Muscle of arm (tissue), 1 donor: ENCODE measurements at regions not wholly inside any gene's neighbourhood (a gene's known extent, or its start where the extent isn't known, plus 50 kb on each side); places are given as distances from the start of the nearest gene placed in this dataset.
"Not testable (repeated sequence)": the region's sequence is repeated elsewhere in the genome, so short reads cannot be mapped to it uniquely, and the experiment has no call there.

ENCODE experiments used
- DNase-seq: peaks from one replicate; pipeline ENCODE4 v3.0.0-alpha.2; 2013

GRCh38 chr16:48004141-48004695, 151.6 kb downstream of the ABCC12 start:
- DNase-seq = no peak

- DNase-seq = no peak
These were observed 152.4 kb downstream of the ABCC12 start for GRCh38 chr16:48003206-48003907.

- DNase-seq = no peak
These were observed 154.4 kb downstream of the ABCC12 start for GRCh38 chr16:48001324-48001895.

GRCh38 chr16:48000622-48001021, 155.2 kb downstream of the ABCC12 start:
- no peak for DNase-seq

GRCh38 chr16:47999595-47999994, 156.2 kb downstream of the ABCC12 start:
- DNase-seq = no peak

- DNase-seq = no peak
These were observed 160.4 kb downstream of the ABCC12 start for GRCh38 chr16:47995354-47995753.

- DNase-seq = no peak
These were observed 164.3 kb downstream of the ABCC12 start for GRCh38 chr16:47991491-47991890.

- DNase-seq = no peak
These were observed 165.1 kb downstream of the ABCC12 start for GRCh38 chr16:47990676-47991075.

GRCh38 chr16:47987136-47987535, 168.7 kb downstream of the ABCC12 start:
- DNase-seq = no peak

GRCh38 chr16:47986031-47986430, 169.8 kb downstream of the ABCC12 start:
- DNase-seq = no peak

GRCh38 chr16:47984669-47985068, 171.1 kb downstream of the ABCC12 start:
- DNase-seq = no peak

GRCh38 chr16:47983999-47984580, 171.7 kb downstream of the ABCC12 start:
- no peak for DNase-seq

- DNase-seq = no peak
These were observed 175.6 kb downstream of the ABCC12 start for GRCh38 chr16:47980212-47980611.

- DNase-seq = no peak
These were observed 176.1 kb downstream of the ABCC12 start for GRCh38 chr16:47979616-47980182.

- DNase-seq = no peak
These were observed 176.7 kb downstream of the ABCC12 start for GRCh38 chr16:47979164-47979520.

GRCh38 chr16:47978491-47979163, 177.2 kb downstream of the ABCC12 start:
- no peak for DNase-seq

- no peak for DNase-seq
These were observed 178.0 kb downstream of the ABCC12 start for GRCh38 chr16:47977802-47978201.

GRCh38 chr16:47976636-47977210, 179.1 kb downstream of the ABCC12 start:
- no peak for DNase-seq

GRCh38 chr16:47974971-47975370, 180.8 kb downstream of the ABCC12 start:
- not testable (repeated sequence) for DNase-seq

GRCh38 chr16:47973552-47973951, 182.2 kb downstream of the ABCC12 start:
- no peak for DNase-seq

- no peak for DNase-seq
These were observed 183.4 kb downstream of the ABCC12 start for GRCh38 chr16:47972246-47972985.
